Stimulated activated naive CD4-positive, alpha-beta T cell (primary cell): ENCODE measurements at regions not wholly inside any gene's neighbourhood (a gene's known extent, or its start where the extent isn't known, plus 50 kb on each side); places are given as distances from the start of the nearest gene placed in this dataset.
"Not testable (repeated sequence)": the region's sequence is repeated elsewhere in the genome, so short reads cannot be mapped to it uniquely, and the experiment has no call there.

Experiments
- DNase-seq, 6 experiments: peaks; one replicate each; lab custom pipeline; 2025; lab: John Stamatoyannopoulos, UW

DNA sequence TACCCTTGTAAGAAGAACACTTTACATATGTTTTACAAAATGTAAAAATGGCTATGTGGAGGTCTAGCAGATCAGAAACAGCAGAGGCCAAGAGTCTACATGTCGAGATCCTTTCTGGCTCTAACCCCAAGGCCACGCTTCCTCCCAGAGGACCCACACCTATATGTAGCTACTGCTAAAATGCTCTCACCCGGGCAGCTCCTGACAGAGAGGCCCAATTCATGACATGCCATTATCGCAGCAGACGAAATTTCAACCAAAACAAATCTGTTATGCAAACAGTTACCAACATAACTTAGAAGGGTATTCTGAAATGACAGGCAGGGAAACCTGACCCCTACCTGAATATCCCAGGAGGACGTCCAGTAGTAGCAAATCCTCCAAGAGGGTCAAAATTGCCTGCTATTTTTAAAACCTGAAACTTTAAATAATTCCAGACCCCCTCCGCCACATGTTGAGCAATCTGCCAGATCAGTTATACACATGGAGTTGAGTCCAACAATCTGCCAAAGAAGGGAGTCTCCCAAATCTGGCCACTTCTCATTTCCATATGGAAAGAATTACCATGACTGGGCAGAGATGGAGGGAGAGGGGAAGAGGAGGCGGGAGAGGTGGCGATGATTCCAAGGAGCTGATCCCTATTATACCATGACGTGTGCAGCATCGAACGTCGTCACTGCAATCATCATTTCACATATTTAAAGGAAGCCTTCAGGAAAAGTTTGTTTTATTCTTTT is 192.9 kb upstream of the TBL1X start:
- no peak for DNase-seq

DNA sequence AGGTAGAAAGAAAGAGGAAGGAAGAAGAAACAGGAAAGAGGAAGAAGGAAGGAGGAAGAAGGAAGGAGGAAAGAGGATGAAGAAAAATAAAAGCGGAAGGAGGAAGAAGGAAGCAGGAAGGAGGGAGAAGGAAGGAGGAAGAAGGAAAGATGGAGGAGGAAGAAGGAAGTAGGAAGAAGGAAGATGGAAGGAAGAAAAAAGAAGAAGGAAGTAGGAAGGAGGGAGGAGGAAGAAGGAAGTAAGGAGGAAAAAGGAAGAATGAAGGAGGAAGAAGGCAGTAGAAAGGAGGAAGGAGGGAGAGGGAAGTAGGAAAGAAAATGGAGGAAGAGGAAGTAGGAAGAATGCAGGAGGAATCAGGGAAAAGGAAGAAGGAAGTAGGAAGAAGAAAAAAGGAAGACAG is 191.1 kb upstream of the TBL1X start:
- DNase-seq, result no peak

DNA sequence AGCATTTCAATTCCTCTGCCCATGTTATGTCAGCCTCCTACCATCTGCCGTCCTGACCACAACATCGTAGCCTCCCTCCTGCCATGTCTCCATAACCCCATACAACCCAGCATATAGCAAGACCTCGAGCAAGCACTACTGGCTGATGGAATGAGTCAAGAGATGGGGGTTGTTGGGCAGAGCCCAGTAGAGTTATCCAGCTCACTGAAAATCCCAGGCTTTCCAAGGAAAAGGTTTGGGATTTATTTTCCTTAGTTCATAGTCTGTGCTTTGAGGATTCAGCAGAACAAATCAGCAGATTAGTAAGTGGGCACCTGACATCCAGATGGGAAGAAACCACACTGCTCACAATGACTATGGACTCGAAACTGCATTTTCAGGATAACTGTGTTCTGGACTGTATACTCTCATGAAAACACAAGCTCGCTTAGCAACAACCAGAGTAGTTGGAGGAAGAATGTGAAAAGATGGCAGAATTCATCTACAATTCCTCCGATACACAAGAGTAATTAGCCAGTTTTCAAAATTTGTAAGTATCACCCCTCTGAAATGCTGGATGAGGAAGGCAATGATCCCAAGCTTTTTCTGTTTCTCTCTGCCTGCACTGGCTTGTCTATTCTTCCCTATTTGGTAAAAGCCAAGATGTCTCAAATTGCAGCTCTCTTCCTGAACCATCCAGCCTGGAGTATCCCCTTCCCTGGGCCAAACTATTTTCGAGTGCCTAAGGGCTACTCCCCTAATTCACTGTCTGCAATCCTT is 186.2 kb upstream of the TBL1X start:
- no peak for DNase-seq

DNA sequence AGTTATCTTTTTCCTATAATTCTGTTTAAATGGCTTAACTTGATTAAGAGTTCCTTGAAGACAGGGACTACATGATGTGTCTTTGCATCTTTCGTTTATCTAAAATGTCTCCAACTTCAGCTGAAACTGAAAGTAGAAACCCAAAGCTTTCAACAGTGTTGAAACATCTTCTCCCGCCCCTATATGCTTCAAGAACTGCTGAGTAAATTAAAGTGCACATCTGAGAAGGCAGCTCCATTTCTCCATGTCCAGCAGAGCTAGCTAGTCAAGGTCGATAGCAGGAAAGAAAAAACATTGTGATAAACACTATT is 185.7 kb upstream of the TBL1X start:
- peak in 1 of 6 experiments; percentile 8 for DNase-seq

DNA sequence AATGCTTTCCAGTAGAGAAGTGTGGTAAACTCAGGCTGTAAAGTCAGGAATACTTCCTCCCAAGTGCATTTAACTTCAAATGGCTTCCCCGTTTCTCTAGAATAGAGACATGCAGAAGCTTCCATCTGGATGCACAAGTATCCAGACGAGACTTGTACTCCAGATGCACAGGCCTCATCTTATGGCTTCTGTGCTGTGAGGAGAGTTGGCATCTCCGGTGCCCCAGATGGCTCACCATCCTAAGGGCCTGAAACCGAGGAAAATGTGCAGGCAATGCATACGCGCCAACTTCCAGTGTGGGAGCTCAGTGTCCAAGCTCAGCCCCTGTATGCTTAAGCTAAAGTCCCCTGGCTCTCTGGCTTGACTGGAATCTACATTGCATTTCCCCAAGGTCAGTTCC is 184.0 kb upstream of the TBL1X start:
- no peak for DNase-seq

DNA sequence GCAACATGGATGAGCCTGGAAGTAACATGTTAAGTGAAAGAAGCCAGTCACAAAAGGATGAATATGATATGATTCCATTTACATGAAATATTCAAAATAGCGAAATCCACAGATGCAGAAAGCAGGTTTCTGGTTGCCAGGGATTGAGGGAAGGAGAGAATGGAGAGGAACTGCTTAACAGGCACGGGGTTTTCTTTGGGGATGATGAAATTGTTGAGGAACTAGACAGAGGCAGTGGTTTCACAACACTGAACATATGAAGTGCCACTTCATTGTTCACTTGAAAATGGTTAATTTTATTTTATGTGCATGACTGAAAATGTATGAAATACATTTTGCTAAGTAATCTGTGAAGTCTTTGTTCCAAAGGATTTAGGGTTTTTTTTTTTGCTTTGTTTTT is 182.5 kb upstream of the TBL1X start:
- DNase-seq, result no peak

DNA sequence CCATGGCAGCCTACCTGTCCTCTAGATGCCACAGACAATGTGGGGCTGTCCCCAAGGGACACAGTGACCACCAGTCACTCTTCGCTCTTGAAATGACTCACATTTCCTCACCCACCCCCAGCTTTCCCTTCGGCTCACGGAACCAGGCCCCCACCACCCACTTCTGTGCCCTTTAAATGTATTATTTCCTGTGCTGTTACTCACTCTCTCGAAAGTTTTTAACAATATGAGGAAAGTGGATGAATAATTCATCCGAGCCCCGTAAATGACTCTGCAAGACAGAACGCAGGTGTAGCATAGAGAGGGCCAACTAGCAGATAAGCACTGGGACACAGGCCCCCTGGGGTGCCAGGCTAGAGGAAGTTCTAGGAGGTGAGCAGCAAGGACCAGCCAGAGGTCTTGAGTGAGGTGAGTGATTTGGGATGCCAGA is 179.5 kb upstream of the TBL1X start:
- no peak for DNase-seq

DNA sequence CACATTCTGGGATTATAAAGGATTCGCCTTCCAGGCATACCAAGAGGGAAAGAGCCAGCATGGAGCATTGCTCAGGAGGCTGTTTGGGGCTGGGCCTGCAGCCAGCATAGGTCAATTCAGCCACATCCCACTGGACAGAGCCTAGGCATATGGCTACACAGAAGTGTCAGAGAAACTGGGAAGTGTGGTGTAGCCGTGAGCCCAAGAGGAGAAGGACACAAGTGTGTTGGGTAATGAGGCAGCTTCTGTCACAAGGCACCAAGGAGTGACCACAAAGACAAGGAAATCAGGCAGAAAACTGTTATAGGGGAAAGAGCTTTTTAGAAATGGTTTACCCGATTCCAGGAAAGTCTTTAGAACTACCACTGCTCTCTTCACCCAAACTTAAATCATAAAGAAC is 178.6 kb upstream of the TBL1X start:
- no peak for DNase-seq

DNA sequence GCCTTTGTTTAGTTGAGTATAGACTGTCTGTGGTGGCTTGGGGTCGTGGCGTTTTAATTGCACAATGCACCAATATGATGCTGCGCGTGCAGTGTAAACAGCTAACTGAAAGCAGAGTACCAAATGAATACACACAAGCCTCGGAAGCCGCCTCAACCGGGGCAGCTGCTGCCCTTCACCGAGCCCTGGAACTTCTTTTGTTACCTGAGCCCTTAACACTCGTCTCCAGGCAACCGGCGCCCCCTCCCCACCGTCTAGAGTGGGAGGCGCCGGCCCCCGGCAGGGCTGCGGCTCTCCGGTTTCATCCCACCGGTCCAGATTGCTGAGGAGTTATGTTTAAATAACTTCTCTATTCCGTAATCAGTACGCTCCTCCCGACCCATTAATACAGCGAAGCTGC is 173.2 kb upstream of the TBL1X start:
- no peak for DNase-seq

DNA sequence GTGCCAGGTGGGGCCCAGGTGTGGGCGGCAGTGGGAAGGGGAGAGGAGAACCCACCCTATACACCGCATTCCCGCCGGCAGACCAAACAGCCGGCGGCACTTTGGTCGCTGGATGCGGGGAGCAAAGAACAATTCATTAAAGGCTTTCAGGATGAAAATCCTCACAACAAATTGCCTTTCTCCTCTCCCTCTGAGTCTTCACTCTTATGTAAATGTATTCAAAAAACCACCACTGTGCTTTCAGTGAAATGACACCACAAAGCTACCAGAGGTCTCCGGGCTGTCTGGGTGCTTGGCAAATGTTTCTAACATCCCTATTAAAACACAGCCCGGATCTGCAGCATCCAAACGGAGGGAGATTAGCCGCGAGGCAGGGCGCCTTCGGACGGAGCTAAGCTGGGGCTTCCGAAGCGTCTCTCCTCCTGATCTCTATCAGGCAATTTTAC is 171.8 kb upstream of the TBL1X start:
- no peak for DNase-seq

DNA sequence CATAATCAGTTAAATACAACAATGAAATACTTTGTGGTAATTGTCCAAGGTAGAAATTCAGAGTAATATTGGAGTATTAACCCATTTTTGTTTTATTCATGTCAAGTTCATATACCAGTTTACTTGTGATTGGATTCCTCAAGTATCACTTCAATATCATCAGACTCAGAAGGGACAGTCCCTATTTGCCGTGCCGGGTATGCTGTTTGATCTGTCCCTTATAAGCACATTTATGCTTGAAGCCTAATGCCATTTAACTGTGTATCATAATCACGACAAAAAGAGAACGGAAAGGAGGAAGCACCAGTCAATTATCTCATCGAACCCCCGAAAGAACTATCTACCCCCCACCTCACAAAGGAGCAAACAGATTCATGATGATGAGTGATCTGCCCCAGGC is 171.0 kb upstream of the TBL1X start:
- no peak for DNase-seq

DNA sequence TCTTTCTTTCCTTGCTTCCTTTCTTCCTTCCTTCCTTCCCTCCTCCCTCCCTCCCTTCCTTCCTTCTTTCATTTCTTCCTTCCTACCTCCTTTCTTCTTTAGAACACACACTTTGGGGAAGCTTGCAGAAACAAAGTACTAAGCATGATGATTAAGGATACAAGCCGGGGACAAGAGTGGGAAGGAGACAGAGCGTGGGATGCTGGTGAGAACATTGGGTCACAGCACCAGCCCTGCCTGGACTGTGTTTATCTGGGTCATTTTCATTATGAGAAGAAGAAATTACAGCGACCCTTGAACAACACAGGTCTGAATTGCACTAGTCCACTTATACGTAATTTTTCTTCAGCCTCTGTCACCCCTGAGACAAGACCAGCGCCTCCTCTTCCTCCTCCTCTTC is 169.3 kb upstream of the TBL1X start:
- no peak for DNase-seq

DNA sequence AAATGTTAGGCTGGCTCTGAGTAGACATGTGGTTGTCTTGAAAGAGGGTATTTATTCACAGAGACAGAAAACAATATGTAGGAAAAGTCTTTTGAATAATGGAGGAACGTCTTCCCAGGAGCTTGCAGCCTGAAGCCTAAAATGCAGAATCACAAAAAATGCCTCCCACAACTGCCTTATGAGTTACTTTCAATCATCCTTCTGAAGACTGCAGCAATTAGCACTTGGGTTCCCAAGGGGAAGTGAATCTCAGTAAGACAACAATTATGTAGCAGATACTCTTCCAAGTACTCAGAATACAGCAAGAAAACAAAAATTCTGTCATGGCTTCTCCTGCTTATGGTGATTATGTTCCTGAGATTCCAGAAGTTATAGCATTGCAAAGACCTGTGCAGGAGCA is 166.6 kb upstream of the TBL1X start:
- no peak for DNase-seq

DNA sequence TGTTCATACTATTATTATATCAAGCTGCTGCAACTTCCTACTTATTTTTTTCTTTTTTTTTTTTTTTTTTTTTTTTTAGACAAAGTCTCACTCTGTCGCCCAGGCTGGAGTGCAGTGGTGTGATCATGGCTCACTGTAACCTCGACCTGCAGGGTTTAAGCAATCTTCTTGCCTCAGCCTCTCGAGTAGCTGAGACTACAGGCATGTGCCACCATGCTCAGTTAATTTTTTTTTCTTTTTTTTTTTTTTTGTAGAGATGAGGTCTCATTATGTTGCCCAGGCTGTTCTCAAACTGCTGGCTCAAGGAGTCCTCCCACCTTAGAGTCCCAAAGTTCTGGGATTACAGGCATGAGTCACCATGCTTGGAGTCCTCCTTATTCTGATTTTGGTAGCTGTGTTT is 165.2 kb upstream of the TBL1X start:
- not testable (repeated sequence) for DNase-seq

DNA sequence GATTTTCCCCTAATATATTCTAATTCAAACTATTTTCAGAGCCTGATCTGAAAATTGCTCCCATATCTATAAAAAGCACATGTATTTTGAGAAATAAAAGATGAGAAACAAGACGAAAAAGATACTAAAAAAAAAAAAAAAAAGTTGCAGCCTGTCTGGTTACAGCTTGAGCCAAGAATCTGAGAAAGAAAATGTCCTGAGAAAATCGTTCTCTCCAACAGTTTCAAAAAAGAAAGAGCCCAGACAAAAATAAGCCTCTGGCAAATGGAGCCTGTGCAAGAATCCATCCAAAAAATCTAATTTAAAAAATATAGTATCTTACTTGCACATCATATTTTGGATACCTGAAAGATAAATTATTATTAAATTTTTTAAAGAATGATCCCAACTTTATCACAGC is 163.0 kb upstream of the TBL1X start:
- no peak for DNase-seq

DNA sequence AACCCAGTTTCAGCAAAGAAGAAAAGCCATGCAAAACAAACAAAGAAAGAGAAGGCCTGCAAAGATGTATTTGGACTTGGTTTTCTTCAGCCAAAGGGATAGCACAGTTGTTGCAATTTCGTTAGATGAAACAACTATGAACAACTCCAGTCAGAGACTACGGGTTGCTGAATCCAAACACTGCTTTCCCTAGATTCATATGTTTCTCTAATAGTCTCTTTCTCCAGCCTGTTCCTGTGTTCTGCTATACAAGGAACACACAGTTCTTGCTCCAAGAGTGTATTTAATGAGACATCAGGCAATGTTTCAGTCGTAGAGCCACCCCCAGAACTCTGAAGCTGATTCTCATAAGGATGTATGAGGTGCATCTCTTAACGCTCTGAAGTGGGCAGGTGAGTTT is 162.5 kb upstream of the TBL1X start:
- DNase-seq, result no peak

DNA sequence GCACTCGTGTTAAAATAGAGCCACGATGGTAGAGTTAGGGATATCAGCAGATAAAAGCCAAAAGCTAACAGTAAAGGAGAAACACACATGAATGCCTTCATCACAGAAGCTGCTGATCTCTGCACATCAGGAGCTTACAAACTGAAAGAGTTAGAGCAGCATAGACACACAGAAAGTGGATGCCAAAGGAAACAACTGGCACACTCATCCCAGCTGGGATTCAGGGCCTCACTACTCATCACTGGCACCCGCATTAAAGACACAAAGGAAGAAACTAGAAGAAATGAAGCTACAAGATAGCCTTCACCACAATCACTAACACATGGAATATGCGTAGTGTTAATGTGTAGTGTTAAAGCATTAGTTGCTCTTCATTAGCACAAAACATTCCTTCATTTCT is 156.4 kb upstream of the TBL1X start:
- no peak for DNase-seq

DNA sequence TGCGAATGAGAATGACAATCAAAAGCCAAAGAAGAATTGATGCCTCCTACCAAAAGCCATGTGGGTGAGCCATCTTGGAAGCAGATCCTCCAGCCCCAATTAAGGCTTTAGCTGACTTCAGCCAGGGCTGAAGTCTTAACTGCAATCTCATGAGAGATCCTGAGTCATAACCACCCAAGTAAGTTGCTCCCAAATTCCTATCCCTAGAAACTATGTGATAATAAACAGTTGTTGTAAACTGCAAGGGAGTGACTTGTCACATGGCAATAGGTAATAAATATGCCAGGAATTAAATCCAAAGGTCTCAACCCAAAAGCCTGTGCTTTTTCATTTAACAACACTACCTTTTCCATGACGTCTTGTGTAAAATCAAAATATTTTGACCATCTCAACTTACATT is 154.2 kb upstream of the TBL1X start:
- DNase-seq, result no peak

DNA sequence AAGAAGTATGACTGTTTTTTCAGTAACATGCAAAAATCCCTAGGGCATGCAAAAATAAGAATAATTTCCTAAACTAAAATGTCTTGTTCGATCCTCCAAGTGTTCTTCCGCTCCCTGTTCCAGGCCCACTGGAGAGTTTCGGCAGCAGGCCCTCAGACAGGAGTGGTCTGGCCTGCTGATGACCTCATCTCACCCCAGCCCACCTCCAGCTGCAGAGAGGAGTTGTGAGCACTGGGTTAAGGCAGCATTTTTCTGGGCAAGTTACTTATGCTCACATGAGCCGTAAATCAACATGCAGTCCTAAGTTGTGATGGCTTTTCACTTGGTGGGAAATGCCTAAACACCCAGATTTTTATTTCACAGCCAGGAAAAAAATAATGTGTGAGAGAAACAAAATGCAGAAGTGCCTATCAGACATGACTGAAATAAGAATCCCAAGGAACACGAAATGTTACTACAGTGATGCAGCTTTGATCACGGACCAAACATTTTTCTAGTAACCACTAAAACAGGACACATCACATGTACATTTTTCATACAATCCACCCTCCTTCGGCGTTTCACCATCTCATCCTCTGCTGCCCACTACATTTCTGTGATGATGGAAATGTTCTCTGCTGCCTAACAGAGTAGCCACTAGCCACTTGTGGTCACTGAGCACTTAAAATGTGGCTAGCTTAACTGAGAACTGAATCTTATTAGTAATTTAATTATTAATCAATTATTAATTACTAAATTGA is 153.3 kb upstream of the TBL1X start:
- DNase-seq, result peak in 2 of 6 experiments; percentile 2 to 37

DNA sequence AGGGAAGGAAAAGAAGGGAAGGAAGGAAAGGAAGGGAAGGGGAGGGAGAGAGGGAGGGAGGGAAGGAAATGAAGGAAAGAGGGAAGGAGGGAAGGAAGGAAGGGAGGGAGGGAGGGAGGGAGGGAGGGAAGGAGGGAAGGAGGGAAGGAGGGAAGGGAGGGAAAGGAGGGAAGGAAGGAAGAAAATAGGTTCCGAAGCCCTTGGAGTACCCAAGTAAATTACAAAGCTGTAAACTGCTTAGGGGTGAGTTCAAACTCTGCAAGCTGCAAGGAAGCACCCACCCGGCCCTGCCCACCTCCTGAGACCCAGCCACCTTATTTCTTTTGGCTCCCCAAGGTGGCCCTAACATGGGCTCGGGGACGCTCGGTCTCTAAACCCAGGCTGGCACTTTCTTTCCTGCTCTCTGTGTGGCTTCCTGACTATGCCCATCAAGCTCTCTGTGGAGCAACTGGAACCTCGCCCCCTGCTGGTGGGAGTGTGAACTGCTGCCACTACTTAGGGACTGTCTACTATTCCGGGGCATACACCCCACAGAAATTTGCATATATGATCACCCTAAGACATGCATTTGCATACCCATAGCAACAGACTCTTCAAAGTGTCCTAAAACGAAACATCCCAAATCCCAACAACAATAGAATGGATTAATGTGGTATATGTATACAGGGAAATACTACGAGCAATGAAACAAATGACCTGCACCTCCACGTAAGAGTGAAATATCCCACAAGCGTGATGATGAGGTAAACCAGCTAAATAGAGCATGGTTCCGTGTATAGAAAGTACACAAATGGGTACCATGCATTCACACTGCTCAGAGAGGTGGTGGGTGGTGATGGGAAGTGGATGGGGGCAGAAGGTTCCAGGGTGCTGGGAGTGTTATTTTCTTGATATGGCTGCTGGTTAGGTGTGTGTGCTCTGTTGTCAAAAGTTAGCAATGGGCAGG is 151.7 kb upstream of the TBL1X start:
- peak; percentile 6 to 67 (median 36) for DNase-seq

DNA sequence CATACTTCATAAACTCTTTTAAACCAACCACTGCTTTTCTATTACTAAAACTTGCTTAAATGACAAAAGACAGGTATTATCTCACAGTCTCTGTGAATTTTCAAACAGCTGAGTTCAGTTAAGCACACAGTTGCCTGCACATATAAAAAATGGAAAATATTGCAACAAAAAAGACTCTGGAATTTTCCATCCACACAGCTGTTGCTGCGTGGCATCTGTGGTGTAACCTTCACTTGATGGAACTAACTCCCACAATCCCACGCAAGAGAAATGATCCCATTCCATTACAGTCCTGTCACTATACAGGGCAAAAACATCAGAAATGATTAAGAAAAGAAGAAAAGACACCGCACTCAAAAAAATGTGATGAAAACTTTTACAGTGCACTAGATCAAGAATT is 149.8 kb upstream of the TBL1X start:
- DNase-seq, result no peak

DNA sequence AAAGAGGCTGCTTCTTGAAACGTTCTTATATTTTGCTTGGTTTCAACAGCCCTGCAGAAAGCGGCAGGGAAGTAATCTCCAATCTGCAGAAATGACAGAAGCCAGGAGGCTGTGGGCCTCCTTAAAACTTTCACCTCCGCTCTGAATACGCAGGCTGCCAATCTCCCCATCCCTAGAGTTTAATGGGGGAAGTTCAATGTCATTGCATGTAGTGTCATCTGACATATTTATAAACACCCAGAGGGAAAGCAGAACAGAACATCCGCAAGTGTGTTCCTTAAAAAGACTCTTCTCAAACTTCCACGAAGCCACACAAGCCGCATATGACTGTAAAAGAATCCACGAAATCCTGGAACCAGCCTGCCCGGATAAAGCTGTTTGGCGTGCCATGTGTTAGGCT is 148.8 kb upstream of the TBL1X start:
- no peak for DNase-seq
